PC-3 (cell line): ENCODE measurements at regions not wholly inside any gene's neighbourhood (a gene's known extent, or its start where the extent isn't known, plus 50 kb on each side); places are given as distances from the start of the nearest gene placed in this dataset.

ENCODE experiments used
- ATAC-seq: fragments of 200-7000 bp; cut with Tn5 transposase; 2 replicates; pipeline ENCODE4 v1.9.1; 2020; ENCODE audit warnings: mild to moderate bottlenecking, moderate library complexity
- BruUV-seq: library from RNA; stranded (reverse); fragments of 400-500 nt; replicated peaks from 2 replicates; lab custom pipeline; 2021; lab: Mats Ljungman, UMichigan
- CTCF ChIA-PET: fragments of 300-600 bp; sonication (Branson Sonifier 250); formaldehyde crosslinking; loops from one replicate; lab custom pipeline; 2022; ENCODE audit warnings: antibody characterized with exemption; lab: Charles Lee
- POLR2A ChIA-PET: fragments of 300-600 bp; sonication (Branson Sonifier 250); formaldehyde crosslinking; loops from one replicate; lab custom pipeline; 2022; ENCODE audit warnings: antibody characterized with exemption; ENCODE audit not compliant: unreplicated experiment; lab: Charles Lee
- DNase-seq: peaks from one replicate; pipeline ENCODE4 v3.0.0-alpha.2; 2015
- H2AFZ ChIP-seq: fragments of 300-600 bp; sonication (generic); 2 replicates; pipeline ENCODE4 v1.6.0; 2016; ENCODE audit warnings: antibody characterized with exemption, low read length
- H3F3A ChIP-seq: fragments of 300-600 bp; sonication (generic); one replicate; pipeline ENCODE4 v1.6.0; 2017; ENCODE audit warnings: antibody characterized with exemption, low read length, control low read depth, mild to moderate bottlenecking; ENCODE audit not compliant: unreplicated experiment
- H3K27ac ChIP-seq: fragments of 300-600 bp; sonication (generic); 2 replicates; pipeline ENCODE4 v1.5.1; 2016; ENCODE audit warnings: mild to moderate bottlenecking, low read length
- H3K27me3 ChIP-seq: fragments of 300-600 bp; sonication (generic); 2 replicates; pipeline ENCODE4 v1.6.1; 2016; ENCODE audit warnings: low read length, mixed read lengths
- H3K36me3 ChIP-seq: fragments of 300-600 bp; sonication (generic); 2 replicates; pipeline ENCODE4 v1.6.1; 2016; ENCODE audit warnings: low read depth, mixed run types, low read length, mixed read lengths
- H3K4me1 ChIP-seq: fragments of 300-600 bp; sonication (generic); 2 replicates; pipeline ENCODE4 v1.5.1; 2016; ENCODE audit warnings: low read length; ENCODE audit not compliant: insufficient read depth
- H3K4me2 ChIP-seq: fragments of 300-600 bp; sonication (generic); 2 replicates; pipeline ENCODE4 v1.6.0; 2016; ENCODE audit warnings: low read length
- H3K4me3 ChIP-seq: fragments of 300-600 bp; sonication (generic); 2 replicates; pipeline ENCODE4 v1.5.1; 2016; ENCODE audit warnings: mild to moderate bottlenecking, low read length, mixed read lengths
- H3K79me2 ChIP-seq: fragments of 300-600 bp; sonication (generic); 2 replicates; pipeline ENCODE4 v1.6.1; 2017; ENCODE audit warnings: low read length, mixed read lengths
- H3K9ac ChIP-seq: fragments of 300-600 bp; sonication (generic); 2 replicates; pipeline ENCODE4 v1.6.0; 2016; ENCODE audit warnings: mild to moderate bottlenecking, low read length
- H3K9me2 ChIP-seq: fragments of 300-600 bp; sonication (generic); replicated peaks from 2 replicates; pipeline ENCODE4 v1.6.1; 2016; ENCODE audit warnings: mixed run types, low read length, mixed read lengths
- H3K9me3 ChIP-seq: fragments of 300-600 bp; sonication (generic); 2 replicates; pipeline ENCODE4 v1.6.1; 2016; ENCODE audit warnings: low read length, mixed read lengths
- H4K20me1 ChIP-seq: fragments of 300-600 bp; sonication (generic); 2 replicates; pipeline ENCODE4 v1.6.1; 2016; ENCODE audit warnings: low read length, mixed read lengths
- CTCF ChIP-seq: fragments of 300-600 bp; sonication (generic); conservative IDR thresholded peaks from 2 replicates; pipeline ENCODE4 v1.5.1; 2017; ENCODE audit warnings: antibody characterized with exemption, low read depth, mild to moderate bottlenecking, low read length
- EZH2 ChIP-seq: fragments of 300-600 bp; sonication (generic); IDR thresholded peaks from one replicate; pipeline ENCODE4 v1.6.1; 2017; ENCODE audit warnings: antibody characterized with exemption, mild to moderate bottlenecking, low read length; ENCODE audit not compliant: unreplicated experiment
- EZH2phosphoT487 ChIP-seq: fragments of 300-600 bp; sonication (generic); IDR thresholded peaks from 2 replicates; pipeline ENCODE4 v1.6.1; 2018; ENCODE audit warnings: mild to moderate bottlenecking, antibody characterized with exemption, low read length, borderline replicate concordance
- intact Hi-C: fragments of 100-400 bp; cut with micrococcal nuclease; formaldehyde crosslinking; loops from 2 replicates; pipeline ENCODE4 v1.9.0; 2023

DNA sequence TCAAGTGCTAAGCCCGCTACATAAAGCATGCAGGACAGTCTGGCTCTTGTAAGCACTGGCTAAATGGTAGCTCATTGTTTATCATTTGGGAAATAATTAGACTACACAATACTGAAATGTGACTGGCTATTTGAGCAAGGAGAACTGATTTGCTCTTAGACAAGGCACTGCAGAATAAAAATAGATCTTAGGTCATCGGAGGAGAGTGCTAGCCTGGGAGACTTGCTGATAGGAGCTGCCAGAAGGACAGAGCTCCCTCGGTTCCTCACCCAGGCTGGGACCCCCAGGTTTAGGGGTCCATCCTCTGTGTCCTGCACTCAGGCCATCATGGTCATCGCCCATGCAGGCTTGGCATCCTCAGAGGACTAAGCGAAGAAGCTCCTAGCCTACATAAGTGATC, 184.4 kb upstream of the NCAM1 start:
- no TSS peak for BruUV-seq
- no peaks in the 10 kb centered on the region for H4K20me1 ChIP-seq
- H3K9me3 ChIP-seq, result no peaks in the 10 kb centered on the region
- ChIA-PET POLR2A (no interaction called here), CTCF (no interaction called here)
- TF ChIP-seq EZH2phosphoT487 (no peak), CTCF (no peak), EZH2 (no peak)
- no peaks in the 10 kb centered on the region for H3K79me2 ChIP-seq
- H3K4me1 ChIP-seq, result no peaks in the 10 kb centered on the region
- ATAC-seq (no peak), DNase-seq (no peak)
- intact Hi-C loops, result no loop called here
- H3F3A ChIP-seq, result no peaks in the 10 kb centered on the region
- H3K9ac ChIP-seq, result no peak overlapping the region
- no peaks in the 10 kb centered on the region for H3K36me3 ChIP-seq
- no peaks in the 10 kb centered on the region; the same call in 1 of the 2 replicates for H3K27me3 ChIP-seq
- H3K4me3 ChIP-seq, result no peak overlapping the region
- no peaks in the 10 kb centered on the region for H3K9me2 ChIP-seq
- H2AFZ ChIP-seq, result no peak overlapping the region
- H3K4me2 ChIP-seq, result no peak overlapping the region
- no peak overlapping the region for H3K27ac ChIP-seq

DNA sequence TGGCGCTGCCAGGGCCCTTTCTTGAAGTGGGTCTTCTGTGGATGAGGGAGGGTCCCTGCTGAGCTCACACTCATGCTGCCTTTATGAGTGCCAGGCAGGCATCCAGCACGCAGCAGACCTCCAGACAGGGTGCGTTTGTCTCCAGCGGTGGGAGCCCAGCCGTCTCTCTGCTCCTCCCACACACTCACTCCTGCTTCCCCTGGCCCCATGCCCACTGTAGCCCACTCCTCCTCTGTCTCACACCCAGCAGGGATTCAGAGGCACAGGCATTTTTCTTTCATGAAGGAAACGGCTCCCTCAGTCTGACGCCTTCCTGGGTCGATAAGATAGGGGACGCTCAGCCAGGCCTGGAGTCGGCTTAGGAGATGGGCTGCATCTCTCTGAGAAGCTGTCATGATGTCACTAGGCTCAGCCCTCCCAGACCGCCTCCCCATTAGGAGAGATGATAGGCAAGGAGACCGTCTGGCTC, 183.9 kb upstream of the NCAM1 start:
- H3K9me2 ChIP-seq, result no peaks in the 10 kb centered on the region
- DNase-seq (no peak), ATAC-seq (no peak)
- no peaks in the 10 kb centered on the region for H3K79me2 ChIP-seq
- no TSS peak for BruUV-seq
- POLR2A ChIA-PET, result no interaction called here
- CTCF ChIA-PET, result no interaction called here
- H3K27me3 ChIP-seq, result no peaks in the 10 kb centered on the region
- no peak overlapping the region for H3K4me2 ChIP-seq
- no peaks in the 10 kb centered on the region for H3K9me3 ChIP-seq
- intact Hi-C loops, result no loop called here
- H3F3A ChIP-seq, result no peaks in the 10 kb centered on the region
- TF ChIP-seq EZH2phosphoT487 (no peak), CTCF (no peak), EZH2 (no peak)
- H2AFZ ChIP-seq, result no peak overlapping the region
- no peak overlapping the region for H3K9ac ChIP-seq
- no peaks in the 10 kb centered on the region for H3K36me3 ChIP-seq
- H4K20me1 ChIP-seq, result no peaks in the 10 kb centered on the region
- no peak overlapping the region for H3K4me3 ChIP-seq
- no peak overlapping the region for H3K27ac ChIP-seq
- H3K4me1 ChIP-seq, result no peaks in the 10 kb centered on the region

DNA sequence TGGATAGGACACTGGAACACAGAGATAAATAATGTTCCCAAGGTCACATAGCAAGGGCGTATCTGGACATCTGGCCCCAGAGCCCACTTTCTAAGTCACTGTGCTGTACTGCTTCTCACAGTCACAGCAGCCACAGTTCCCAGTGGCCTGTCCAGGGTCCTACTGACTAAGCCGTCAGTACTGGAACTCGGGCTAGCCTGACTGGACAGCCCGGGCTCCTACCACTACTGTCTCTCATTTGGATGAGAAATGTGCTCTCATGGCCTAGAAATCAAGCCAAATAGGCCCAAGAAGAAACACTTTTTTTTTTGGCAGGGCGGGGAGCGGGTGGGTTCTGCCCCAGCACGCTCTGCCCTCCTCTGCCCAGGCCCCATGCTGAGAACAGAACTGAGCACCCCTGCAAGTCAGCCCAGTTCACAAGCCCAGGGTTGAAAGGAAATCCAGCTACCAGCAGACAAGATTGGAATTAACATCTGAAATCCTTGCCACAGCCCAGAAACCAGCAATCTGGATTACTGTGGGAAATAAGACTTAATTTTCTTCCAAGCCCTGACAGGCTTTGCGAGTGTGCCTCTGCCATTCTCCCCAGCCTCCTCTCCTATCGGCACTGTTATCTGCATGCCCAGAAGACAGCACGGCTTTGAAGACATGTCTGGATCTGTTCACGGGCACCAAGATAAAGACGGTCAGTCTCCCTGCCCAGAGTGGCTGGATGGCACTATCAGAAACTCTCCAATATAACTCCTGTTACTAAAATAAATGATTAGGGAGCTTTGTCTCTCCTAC, 182.9 kb upstream of the NCAM1 start:
- Histone ChIP-seq H3K27me3 (no peaks in the 10 kb centered on the region), H3K9ac (no peak overlapping the region), H4K20me1 (no peaks in the 10 kb centered on the region), H2AFZ (no peak overlapping the region), H3K4me2 (no peak overlapping the region), H3F3A (no peaks in the 10 kb centered on the region), H3K4me1 (no peaks in the 10 kb centered on the region), H3K4me3 (no peak overlapping the region), H3K9me3 (no peaks in the 10 kb centered on the region), H3K9me2 (no peaks in the 10 kb centered on the region), H3K27ac (no peak overlapping the region), H3K36me3 (no peaks in the 10 kb centered on the region), H3K79me2 (no peaks in the 10 kb centered on the region)
- ATAC-seq, result no peak
- POLR2A ChIA-PET, result no interaction called here
- intact Hi-C loops, result no loop called here
- no peak for DNase-seq
- TF ChIP-seq EZH2 (no peak), CTCF (no peak), EZH2phosphoT487 (no peak)
- BruUV-seq, result no TSS peak
- CTCF ChIA-PET, result no interaction called here
